ENCODE measurements at regions not wholly inside any gene's neighbourhood (a gene's known extent, or its start where the extent isn't known, plus 50 kb on each side); places are given as distances from the start of the nearest gene placed in this dataset.

DNA sequence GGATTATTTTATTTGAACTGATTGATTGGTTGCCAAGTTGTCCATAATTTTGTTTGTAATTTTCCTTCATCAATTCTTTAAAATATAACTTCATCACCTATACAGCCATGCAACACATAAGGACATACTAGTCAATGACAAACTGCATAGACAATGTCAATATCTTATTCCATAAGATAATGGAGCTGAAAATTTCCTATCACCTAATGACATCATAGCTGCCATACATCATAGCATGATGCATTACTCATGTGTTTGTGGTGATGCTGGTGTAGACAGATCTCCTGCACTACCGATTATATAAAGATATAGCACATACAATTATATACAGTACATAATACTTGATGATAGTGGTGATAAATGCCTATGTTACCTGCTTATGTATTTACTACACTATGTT, 369.8 kb upstream of the NT5C1B start:
- in situ Hi-C loops (cut with MboI; ENCODE audit: low sequenced_read_pairs), result no loop called here
- dilution Hi-C loops (cut with HindIII; ENCODE audit: low sequenced_read_pairs, unreplicated experiment), result no loop called here
- H3K23ac ChIP-seq (ENCODE audit: low read depth, low read length), result no peak overlapping the region
- H4K5ac ChIP-seq (ENCODE audit: low read depth, low read length), result no peak overlapping the region
- ATAC-seq (ENCODE audit: low read depth) (no peak), DNase-seq (no peak)
- H2BK15ac ChIP-seq (ENCODE audit: low read depth, low read length), result no peak overlapping the region
- no peak overlapping the region for H2AFZ ChIP-seq (replicated peaks; ENCODE audit: low read length, poor library complexity)
- no peak overlapping the region for H2AK9ac ChIP-seq (replicated peaks; ENCODE audit: low read depth, low read length, poor library complexity)
- H4K8ac ChIP-seq (ENCODE audit: low read depth in 2 of 2, low read length in 2 of 2), result no peak overlapping the region
- no peak overlapping the region for H2BK120ac ChIP-seq (ENCODE audit: low read depth, low read length)
- no peak overlapping the region for H4K91ac ChIP-seq (ENCODE audit: insufficient read depth, low read depth, low read length)
- H3K56ac ChIP-seq (ENCODE audit: extremely low read depth, insufficient read depth, low read length), result no peak overlapping the region
- H3K9me1 ChIP-seq (ENCODE audit: insufficient read depth, low read length), result no peaks in the 10 kb centered on the region; the same call in 1 of the 2 replicates
- peak overlapping the region; percentile 13 for H2BK5ac ChIP-seq (ENCODE audit: low read depth, low read length, poor library complexity, severe bottlenecking)
- no peaks in the 10 kb centered on the region for H3K36me3 ChIP-seq (ENCODE audit: control insufficient read depth, insufficient read depth, low read length)
- TF ChIP-seq CTCF (conservative IDR thresholded peaks at IDR 0.05; ENCODE audit: low read depth, low read length), result no peak
- TF ChIP-seq RFX5 (IDR thresholded peaks at IDR 0.05; ENCODE audit: low read depth, low read length), result no peak
- no peak overlapping the region for H3K18ac ChIP-seq (ENCODE audit: low read depth, low read length)
- H3K27me3 ChIP-seq (ENCODE audit: control insufficient read depth, insufficient read depth, low read length), result no peaks in the 10 kb centered on the region
- ChIA-PET CTCF (no interaction called here), POLR2A (ENCODE audit: unreplicated experiment) (no interaction called here)
- no CpG with 5 or more reads among the region's 1 CpG for WGBS, 2 experiments (ENCODE audit: extremely low coverage in 2 of 2, insufficient read length in 1 of 2)
- no TSS peak for BruUV-seq (replicated peaks)
- intact Hi-C loops (cut with micrococcal nuclease), result no loop called here
- no peak overlapping the region for H2BK20ac ChIP-seq (ENCODE audit: low read depth, low read length)
- no peak overlapping the region for H3K4ac ChIP-seq (ENCODE audit: low read depth, low read length)
- H3K14ac ChIP-seq (replicated peaks; ENCODE audit: low read depth, low read length), result no peak overlapping the region
- no peak overlapping the region for H3K27ac ChIP-seq (ENCODE audit: insufficient read depth, low read length)
- H2AK5ac ChIP-seq (ENCODE audit: low read depth, low read length), result no peak overlapping the region
- no peaks in the 10 kb centered on the region for H3K4me1 ChIP-seq (ENCODE audit: control insufficient read depth, insufficient read depth, low read length)
- H4K20me1 ChIP-seq (ENCODE audit: insufficient read depth, low read length), result no peaks in the 10 kb centered on the region
- H3K4me2 ChIP-seq (ENCODE audit: low read depth, low read length), result no peak overlapping the region
- H3K4me3 ChIP-seq (ENCODE audit: insufficient read depth, low read depth, low read length), result no peak overlapping the region
- H3K79me1 ChIP-seq (ENCODE audit: low read depth in 1 of 2, low read length in 2 of 2), result no peaks in the 10 kb centered on the region
- H3K9ac ChIP-seq (ENCODE audit: low read depth, low read length), result no peak overlapping the region
- H3K9me3 ChIP-seq (ENCODE audit: control insufficient read depth, insufficient read depth, low read length), result no peaks in the 10 kb centered on the region

All from IMR-90 (cell line).